Sigmoid colon (tissue), 4 donors: ENCODE measurements at regions not wholly inside any gene's neighbourhood (a gene's known extent, or its start where the extent isn't known, plus 50 kb on each side); places are given as distances from the start of the nearest gene placed in this dataset.

ENCODE experiments used
- EP300 ChIP-seq, 4 donors: sonication (generic); formaldehyde crosslinking; IDR thresholded peaks; one replicate each; pipeline ENCODE4 v1.6.1; 2017; ENCODE audit warnings: antibody characterized with exemption in 4 of 4
- POLR2A ChIP-seq, 2 donors: fragments of 450-650 bp; IDR thresholded peaks; one replicate each; pipeline ENCODE4 v1.6.1; 2016; ENCODE audit warnings: antibody characterized with exemption in 2 of 2, mild to moderate bottlenecking in 2 of 2, moderate library complexity in 2 of 2
- POLR2AphosphoS5 ChIP-seq, 4 donors: sonication (generic); formaldehyde crosslinking; IDR thresholded peaks; one replicate each; pipeline ENCODE4 v1.6.1; 2017; ENCODE audit warnings: antibody characterized with exemption in 4 of 4
- TF ChIP-seq, protein P1 (sequence below), 4 experiments: fragments of 450-650 bp in 3 of 4; fragments of 200-600 bp in 1 of 4; IDR thresholded peaks; one replicate each; pipeline ENCODE4 v1.5.1; 2016 to 2019; ENCODE audit warnings: antibody characterized with exemption in 4 of 4, mild to moderate bottlenecking in 3 of 4, moderate library complexity in 2 of 4

DNA sequence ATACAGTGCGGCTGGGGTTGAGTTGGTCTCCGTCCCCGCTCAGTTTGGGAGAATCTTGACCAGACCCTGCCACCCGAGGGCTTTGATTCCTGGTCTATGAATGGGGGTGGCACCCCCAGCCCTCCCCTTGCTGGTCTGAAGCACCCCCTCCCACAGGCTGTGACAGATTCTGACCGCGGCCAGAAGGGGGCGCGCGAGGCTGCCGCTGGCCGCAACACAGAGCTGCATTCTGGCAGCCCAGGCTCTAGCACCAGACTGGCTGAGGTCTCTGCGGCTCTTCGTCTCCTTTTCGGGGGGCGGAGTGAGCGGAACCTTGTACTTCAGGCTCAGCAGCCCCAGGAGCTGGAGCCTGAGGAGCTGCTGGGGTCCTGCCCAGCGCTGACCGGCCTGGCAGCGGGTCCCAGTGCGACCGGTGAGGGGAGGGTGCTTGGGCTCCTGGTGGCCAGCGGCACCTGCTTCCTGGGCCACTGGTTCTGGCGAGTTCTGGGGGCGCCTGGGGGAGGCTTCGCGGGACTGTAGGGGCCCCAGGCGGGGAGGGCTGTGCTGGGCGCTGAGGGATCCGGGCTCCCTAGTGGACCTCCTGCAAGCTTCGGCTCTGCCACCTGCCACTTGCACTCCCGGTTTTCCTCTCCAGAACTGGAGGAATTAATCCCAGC, 1011.6 kb downstream of the KCNJ18 start:
- TF ChIP-seq, protein P1, sequence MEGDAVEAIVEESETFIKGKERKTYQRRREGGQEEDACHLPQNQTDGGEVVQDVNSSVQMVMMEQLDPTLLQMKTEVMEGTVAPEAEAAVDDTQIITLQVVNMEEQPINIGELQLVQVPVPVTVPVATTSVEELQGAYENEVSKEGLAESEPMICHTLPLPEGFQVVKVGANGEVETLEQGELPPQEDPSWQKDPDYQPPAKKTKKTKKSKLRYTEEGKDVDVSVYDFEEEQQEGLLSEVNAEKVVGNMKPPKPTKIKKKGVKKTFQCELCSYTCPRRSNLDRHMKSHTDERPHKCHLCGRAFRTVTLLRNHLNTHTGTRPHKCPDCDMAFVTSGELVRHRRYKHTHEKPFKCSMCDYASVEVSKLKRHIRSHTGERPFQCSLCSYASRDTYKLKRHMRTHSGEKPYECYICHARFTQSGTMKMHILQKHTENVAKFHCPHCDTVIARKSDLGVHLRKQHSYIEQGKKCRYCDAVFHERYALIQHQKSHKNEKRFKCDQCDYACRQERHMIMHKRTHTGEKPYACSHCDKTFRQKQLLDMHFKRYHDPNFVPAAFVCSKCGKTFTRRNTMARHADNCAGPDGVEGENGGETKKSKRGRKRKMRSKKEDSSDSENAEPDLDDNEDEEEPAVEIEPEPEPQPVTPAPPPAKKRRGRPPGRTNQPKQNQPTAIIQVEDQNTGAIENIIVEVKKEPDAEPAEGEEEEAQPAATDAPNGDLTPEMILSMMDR (IDR thresholded peaks at IDR 0.05) = no peak
- TF ChIP-seq POLR2A (IDR thresholded peaks at IDR 0.05) (no peak), EP300 (IDR thresholded peaks at IDR 0.05) (no peak), POLR2AphosphoS5 (IDR thresholded peaks at IDR 0.05) (no peak)
